ENCODE measurements at regions not wholly inside any gene's neighbourhood (a gene's known extent, or its start where the extent isn't known, plus 50 kb on each side); places are given as distances from the start of the nearest gene placed in this dataset.

GRCh38 chr3:88784925-88785324 lies 322.5 kb upstream of the EPHA3 start:
- TF ChIP-seq, protein P1, sequence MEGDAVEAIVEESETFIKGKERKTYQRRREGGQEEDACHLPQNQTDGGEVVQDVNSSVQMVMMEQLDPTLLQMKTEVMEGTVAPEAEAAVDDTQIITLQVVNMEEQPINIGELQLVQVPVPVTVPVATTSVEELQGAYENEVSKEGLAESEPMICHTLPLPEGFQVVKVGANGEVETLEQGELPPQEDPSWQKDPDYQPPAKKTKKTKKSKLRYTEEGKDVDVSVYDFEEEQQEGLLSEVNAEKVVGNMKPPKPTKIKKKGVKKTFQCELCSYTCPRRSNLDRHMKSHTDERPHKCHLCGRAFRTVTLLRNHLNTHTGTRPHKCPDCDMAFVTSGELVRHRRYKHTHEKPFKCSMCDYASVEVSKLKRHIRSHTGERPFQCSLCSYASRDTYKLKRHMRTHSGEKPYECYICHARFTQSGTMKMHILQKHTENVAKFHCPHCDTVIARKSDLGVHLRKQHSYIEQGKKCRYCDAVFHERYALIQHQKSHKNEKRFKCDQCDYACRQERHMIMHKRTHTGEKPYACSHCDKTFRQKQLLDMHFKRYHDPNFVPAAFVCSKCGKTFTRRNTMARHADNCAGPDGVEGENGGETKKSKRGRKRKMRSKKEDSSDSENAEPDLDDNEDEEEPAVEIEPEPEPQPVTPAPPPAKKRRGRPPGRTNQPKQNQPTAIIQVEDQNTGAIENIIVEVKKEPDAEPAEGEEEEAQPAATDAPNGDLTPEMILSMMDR (IDR thresholded peaks at IDR 0.05; ENCODE audit: control extremely low read depth, extremely low read depth), result no peak
- Histone ChIP-seq H3K27ac (ENCODE audit: low read depth in 1 of 2, low read length in 1 of 2) (no peak overlapping the region), H3K4me3 (no peak overlapping the region), H3K36me3 (ENCODE audit: control insufficient read depth in 4 of 4, insufficient read depth in 4 of 4, low read length in 4 of 4) (no peaks in the 10 kb centered on the region), H3K9ac (ENCODE audit: insufficient read depth in 1 of 2, low read length in 2 of 2) (no peak overlapping the region), H3K9me3 (ENCODE audit: control insufficient read depth in 4 of 4, insufficient read depth in 3 of 4, low read length in 3 of 4) (peaks cover 0 to 2% (median 0%) of the 10 kb centered on the region in 4 donors), H3K4me1 (ENCODE audit: control insufficient read depth in 5 of 5, insufficient read depth in 5 of 5, low read length in 5 of 5) (no peaks in the 10 kb centered on the region), H3K27me3 (ENCODE audit: control insufficient read depth in 3 of 3, insufficient read depth in 3 of 3, low read length in 2 of 3) (no peaks in the 10 kb centered on the region)
- ATAC-seq (ENCODE audit: insufficient read depth, low FRiP score) (no peak), DNase-seq (no peak)

- Histone ChIP-seq H3K9me3 (ENCODE audit: control insufficient read depth in 4 of 4, insufficient read depth in 3 of 4, low read length in 3 of 4) (peaks cover 0 to 2% (median 0%) of the 10 kb centered on the region in 4 donors), H3K9ac (ENCODE audit: insufficient read depth in 1 of 2, low read length in 2 of 2) (no peak overlapping the region), H3K4me1 (ENCODE audit: control insufficient read depth in 5 of 5, insufficient read depth in 5 of 5, low read length in 5 of 5) (no peaks in the 10 kb centered on the region), H3K4me3 (no peak overlapping the region), H3K27ac (ENCODE audit: low read depth in 1 of 2, low read length in 1 of 2) (no peak overlapping the region), H3K36me3 (ENCODE audit: control insufficient read depth in 4 of 4, insufficient read depth in 4 of 4, low read length in 4 of 4) (no peaks in the 10 kb centered on the region), H3K27me3 (ENCODE audit: control insufficient read depth in 3 of 3, insufficient read depth in 3 of 3, low read length in 2 of 3) (no peaks in the 10 kb centered on the region)
- TF ChIP-seq, protein P1 (IDR thresholded peaks at IDR 0.05; ENCODE audit: control extremely low read depth, extremely low read depth), result no peak
- no peak for ATAC-seq (ENCODE audit: insufficient read depth, low FRiP score)
- no peak for DNase-seq
These were observed 321.6 kb upstream of the EPHA3 start for GRCh38 chr3:88785841-88786240.

GRCh38 chr3:88795503-88795902 lies 311.9 kb upstream of the EPHA3 start:
- DNase-seq (no peak), ATAC-seq (ENCODE audit: insufficient read depth, low FRiP score) (no peak)
- Histone ChIP-seq H3K36me3 (ENCODE audit: control insufficient read depth in 4 of 4, insufficient read depth in 4 of 4, low read length in 4 of 4) (no peaks in the 10 kb centered on the region), H3K9me3 (ENCODE audit: control insufficient read depth in 4 of 4, insufficient read depth in 3 of 4, low read length in 3 of 4) (peaks cover 0 to 12% (median 6%) of the 10 kb centered on the region in 4 donors), H3K27ac (ENCODE audit: low read depth in 1 of 2, low read length in 1 of 2) (no peak overlapping the region), H3K27me3 (ENCODE audit: control insufficient read depth in 3 of 3, insufficient read depth in 3 of 3, low read length in 2 of 3) (no peaks in the 10 kb centered on the region), H3K4me1 (ENCODE audit: control insufficient read depth in 5 of 5, insufficient read depth in 5 of 5, low read length in 5 of 5) (no peaks in the 10 kb centered on the region), H3K4me3 (no peak overlapping the region), H3K9ac (ENCODE audit: insufficient read depth in 1 of 2, low read length in 2 of 2) (no peak overlapping the region)
- TF ChIP-seq, protein P1 (IDR thresholded peaks at IDR 0.05; ENCODE audit: control extremely low read depth, extremely low read depth), result no peak

GRCh38 chr3:88807491-88808105 lies 299.8 kb upstream of the EPHA3 start:
- no peak for ATAC-seq (ENCODE audit: insufficient read depth, low FRiP score)

More at GRCh38 chr3:88807491-88808105, 299.8 kb upstream of the EPHA3 start:
- H3K4me3 ChIP-seq, result no peak overlapping the region
- H3K9me3 ChIP-seq (ENCODE audit: control insufficient read depth in 4 of 4, insufficient read depth in 3 of 4, low read length in 3 of 4), result no peaks in the 10 kb centered on the region
- TF ChIP-seq, protein P1 (IDR thresholded peaks at IDR 0.05; ENCODE audit: control extremely low read depth, extremely low read depth), result no peak
- H3K36me3 ChIP-seq (ENCODE audit: control insufficient read depth in 4 of 4, insufficient read depth in 4 of 4, low read length in 4 of 4), result no peaks in the 10 kb centered on the region
- H3K27me3 ChIP-seq (ENCODE audit: control insufficient read depth in 3 of 3, insufficient read depth in 3 of 3, low read length in 2 of 3), result no peaks in the 10 kb centered on the region
- DNase-seq, result no peak
- H3K9ac ChIP-seq (ENCODE audit: insufficient read depth in 1 of 2, low read length in 2 of 2), result no peak overlapping the region
- WGBS, 2 donors, result 76 to 82% methylated on average over 3 of the region's 3 CpGs
- no peak overlapping the region for H3K27ac ChIP-seq (ENCODE audit: low read depth in 1 of 2, low read length in 1 of 2)
- peaks cover 0 to 4% (median 0%) of the 10 kb centered on the region in 5 donors for H3K4me1 ChIP-seq (ENCODE audit: control insufficient read depth in 5 of 5, insufficient read depth in 5 of 5, low read length in 5 of 5)

All from lung (tissue), 11 donors.